H1 (cell line): ENCODE measurements at regions not wholly inside any gene's neighbourhood (a gene's known extent, or its start where the extent isn't known, plus 50 kb on each side); places are given as distances from the start of the nearest gene placed in this dataset.
A peak's percentile ranks its signal among the peaks of the same experiment; 100 is the strongest.

ENCODE experiments used
- CTCF ChIA-PET: fragments of 300-600 bp; sonication (Branson Sonifier 250); formaldehyde crosslinking; loops from one replicate; lab custom pipeline; 2021; ENCODE audit not compliant: partially characterized antibody; lab: Charles Lee
- POLR2A ChIA-PET: fragments of 300-600 bp; sonication (Branson Sonifier 250); formaldehyde crosslinking; loops from one replicate; lab custom pipeline; 2021; ENCODE audit warnings: inconsistent platforms; ENCODE audit not compliant: partially characterized antibody; lab: Charles Lee
- DNase-seq, 2 experiments: peaks; one replicate each; pipeline versions ENCODE4 v3.0.0 to v3.0.0-alpha.2; 2010 to 2022; ENCODE audit warnings: low spot score in 2 of 2, low read depth in 1 of 2, mixed read lengths in 1 of 2
- FAIRE-seq: peaks from 2 replicates; lab custom pipeline; 2011; peaks lifted over from hg19 to GRCh38; lab: Jason Lieb, UNC
- H2AFZ ChIP-seq: 2 replicates; pipeline ENCODE4 v1.8.1; 2012; ENCODE audit warnings: low read length, inconsistent platforms
- H2AK5ac ChIP-seq: 2 replicates; pipeline ENCODE4 v1.6.1; 2013; ENCODE audit warnings: low read depth, low read length
- H2BK120ac ChIP-seq: replicated peaks from 2 replicates; pipeline ENCODE3; 2013; ENCODE audit warnings: low read depth, low read length, inconsistent platforms
- H2BK12ac ChIP-seq: 2 replicates; pipeline ENCODE4 v1.6.1; 2013; ENCODE audit warnings: low read depth, low read length
- H2BK15ac ChIP-seq: 2 replicates; pipeline ENCODE4 v1.6.1; 2013; ENCODE audit warnings: low read length
- H2BK20ac ChIP-seq: 2 replicates; pipeline ENCODE4 v1.6.1; 2013; ENCODE audit warnings: low read length
- H2BK5ac ChIP-seq: 2 replicates; pipeline ENCODE4 v1.6.1; 2013; ENCODE audit warnings: low read depth, low read length
- H3K14ac ChIP-seq: 2 replicates; pipeline ENCODE4 v1.6.1; 2013; ENCODE audit warnings: inconsistent platforms; ENCODE audit not compliant: insufficient read length
- H3K18ac ChIP-seq: 2 replicates; pipeline ENCODE4 v1.6.1; 2013; ENCODE audit warnings: low read length; ENCODE audit errors: extremely low read depth
- H3K23ac ChIP-seq: 2 replicates; pipeline ENCODE4 v1.6.1; 2013; ENCODE audit warnings: inconsistent platforms; ENCODE audit not compliant: insufficient read length
- H3K23me2 ChIP-seq: 2 replicates; pipeline ENCODE4 v1.6.1; 2013; ENCODE audit warnings: low read depth, low read length
- H3K27ac ChIP-seq: 2 replicates; pipeline ENCODE4 v1.6.1; 2011; ENCODE audit warnings: low read depth, low read length, inconsistent platforms
- H3K27me3 ChIP-seq, 4 experiments: replicated peaks in 1 of 4; 1 replicate in 1 of 4; 2 replicates in 3 of 4; pipeline versions ENCODE4 v1.6.1 to v1.8.1; 2011 to 2013; ENCODE audit warnings: low read length in 3 of 4, mild to moderate bottlenecking in 3 of 4, inconsistent platforms in 2 of 4, mixed read lengths in 2 of 4, moderate library complexity in 1 of 4; ENCODE audit not compliant: control insufficient read depth in 3 of 4, insufficient read depth in 3 of 4; ENCODE audit errors: extremely low read depth in 1 of 4
- H3K36me3 ChIP-seq, 4 experiments: 2 replicates each; pipeline versions ENCODE4 v1.6.1 to v1.8.1; 2011 to 2013; ENCODE audit warnings: mild to moderate bottlenecking in 4 of 4, low read length in 3 of 4, moderate library complexity in 2 of 4, control low read depth in 1 of 4, inconsistent platforms in 1 of 4; ENCODE audit not compliant: insufficient read depth in 4 of 4, control insufficient read depth in 2 of 4
- H3K4ac ChIP-seq: replicated peaks from 2 replicates; pipeline ENCODE3; 2013; ENCODE audit warnings: low read length, low read depth, mixed read lengths, inconsistent platforms; ENCODE audit not compliant: insufficient read length
- H3K4me1 ChIP-seq, 4 experiments: replicated peaks in 1 of 4; 1 replicate in 1 of 4; 2 replicates in 3 of 4; pipeline versions ENCODE4 v1.6.1 to v1.8.1; 2011 to 2013; ENCODE audit warnings: low read length in 3 of 4, inconsistent platforms in 2 of 4, mixed read lengths in 1 of 4; ENCODE audit not compliant: insufficient read depth in 4 of 4, control insufficient read depth in 3 of 4
- H3K4me2 ChIP-seq, 2 experiments: 2 replicates each; pipeline versions ENCODE4 v1.6.1 to v1.8.1; 2011 to 2013; ENCODE audit warnings: low read depth in 2 of 2, low read length in 2 of 2, control low read depth in 1 of 2, inconsistent platforms in 1 of 2, mild to moderate bottlenecking in 1 of 2; ENCODE audit not compliant: insufficient read depth in 1 of 2
- H3K4me3 ChIP-seq, 4 experiments: fragments of 200-600, 300-600 bp in 1 of 4; sonication (generic), shearing (Covaris generic), sonication (Bioruptor Twin) in 1 of 4; 2 replicates each; pipeline versions ENCODE4 v1.5.1 to v1.8.1; 2011 to 2016; ENCODE audit warnings: low read length in 4 of 4, low read depth in 3 of 4, control low read depth in 2 of 4, inconsistent platforms in 2 of 4, mild to moderate bottlenecking in 2 of 4, mixed read lengths in 1 of 4, moderate library complexity in 1 of 4; ENCODE audit not compliant: insufficient read depth in 2 of 4; ENCODE audit errors: extremely low read depth in 1 of 4
- H3K56ac ChIP-seq: replicated peaks from 2 replicates; pipeline ENCODE3; 2013; ENCODE audit warnings: low read depth, mild to moderate bottlenecking, mixed read lengths, low read length, inconsistent platforms; ENCODE audit not compliant: insufficient read length
- H3K79me1 ChIP-seq: 2 replicates; pipeline ENCODE4 v1.6.1; 2013; ENCODE audit warnings: low read depth, low read length, control low read depth
- H3K79me2 ChIP-seq, 2 experiments: 2 replicates each; pipeline versions ENCODE4 v1.6.1 to v1.8.1; 2012 to 2013; ENCODE audit warnings: low read length in 2 of 2, mild to moderate bottlenecking in 2 of 2, inconsistent platforms in 1 of 2; ENCODE audit not compliant: insufficient read depth in 2 of 2, control insufficient read depth in 1 of 2
- H3K9ac ChIP-seq, 4 experiments: replicated peaks in 1 of 4; 1 replicate in 1 of 4; 2 replicates in 3 of 4; pipeline versions ENCODE4 v1.6.1 to v1.8.1; 2011 to 2013; ENCODE audit warnings: low read depth in 3 of 4, low read length in 3 of 4, control low read depth in 2 of 4, mild to moderate bottlenecking in 2 of 4, moderate library complexity in 2 of 4, inconsistent platforms in 1 of 4; ENCODE audit errors: extremely low read depth in 1 of 4
- H3K9me3 ChIP-seq, 2 experiments: 2 replicates each; pipeline versions ENCODE4 v1.6.1 to v1.8.1; 2012 to 2013; ENCODE audit warnings: mild to moderate bottlenecking in 2 of 2, moderate library complexity in 2 of 2, control low read depth in 1 of 2, inconsistent platforms in 1 of 2, low read depth in 1 of 2, low read length in 1 of 2, mixed read lengths in 1 of 2; ENCODE audit not compliant: insufficient read depth in 2 of 2
- H4K20me1 ChIP-seq, 2 experiments: replicated peaks in 1 of 2; 2 replicates each; pipeline versions ENCODE3 to v1.8.1; 2011 to 2013; ENCODE audit warnings: inconsistent platforms in 2 of 2, low read length in 2 of 2, mild to moderate bottlenecking in 1 of 2; ENCODE audit not compliant: insufficient read depth in 2 of 2, control insufficient read depth in 1 of 2
- H4K5ac ChIP-seq: 2 replicates; pipeline ENCODE4 v1.6.1; 2013; ENCODE audit warnings: low read length, low read depth, mixed read lengths, inconsistent platforms; ENCODE audit not compliant: insufficient read length
- H4K8ac ChIP-seq: 2 replicates; pipeline ENCODE4 v1.8.0; 2013; ENCODE audit warnings: mild to moderate bottlenecking, moderate library complexity, low read length, inconsistent platforms; ENCODE audit not compliant: insufficient read depth; ENCODE audit errors: extremely low read depth
- H4K91ac ChIP-seq: replicated peaks from 2 replicates; pipeline ENCODE3; 2013; ENCODE audit warnings: low read length, mixed read lengths, inconsistent platforms; ENCODE audit not compliant: insufficient read length
- HDAC2 ChIP-seq, 2 experiments: fragments of 300-600 bp in 1 of 2; sonication (generic) in 1 of 2; IDR thresholded peaks; 2 replicates each; pipeline ENCODE4 v1.6.1; 2011 to 2012; ENCODE audit warnings: low read depth in 2 of 2, low read length in 2 of 2, mild to moderate bottlenecking in 2 of 2, moderate library complexity in 2 of 2, borderline replicate concordance in 1 of 2, inconsistent platforms in 1 of 2
- JUN ChIP-seq: IDR thresholded peaks from 2 replicates; pipeline ENCODE4 v1.6.1; 2011; ENCODE audit warnings: low read depth, mild to moderate bottlenecking, improper control_type of control experiment, low read length
- WGBS, 2 experiments: shearing (Covaris generic) in 1 of 2; methylation state at CpG; one replicate each; pipeline versions ENCODE4 v1.1.6 to v1.1.7; 2013 to 2015; ENCODE audit warnings: low lambda C conversion rate in 2 of 2, mixed read lengths in 2 of 2, inconsistent platforms in 1 of 2, low coverage in 1 of 2, missing lambda C conversion rate in 1 of 2; ENCODE audit not compliant: insufficient replicate concordance in 2 of 2, insufficient coverage in 1 of 2, insufficient read length in 1 of 2; ENCODE audit errors: extremely low coverage in 1 of 2, missing lambda C conversion rate in 1 of 2; 5-methylcytosine and 5-hydroxymethylcytosine counted together
- TF ChIP-seq, protein P1 (sequence below): IDR thresholded peaks from 2 replicates; pipeline ENCODE4 v1.6.1; 2011; ENCODE audit warnings: low read depth, mild to moderate bottlenecking, low read length; ENCODE audit not compliant: insufficient read depth

DNA sequence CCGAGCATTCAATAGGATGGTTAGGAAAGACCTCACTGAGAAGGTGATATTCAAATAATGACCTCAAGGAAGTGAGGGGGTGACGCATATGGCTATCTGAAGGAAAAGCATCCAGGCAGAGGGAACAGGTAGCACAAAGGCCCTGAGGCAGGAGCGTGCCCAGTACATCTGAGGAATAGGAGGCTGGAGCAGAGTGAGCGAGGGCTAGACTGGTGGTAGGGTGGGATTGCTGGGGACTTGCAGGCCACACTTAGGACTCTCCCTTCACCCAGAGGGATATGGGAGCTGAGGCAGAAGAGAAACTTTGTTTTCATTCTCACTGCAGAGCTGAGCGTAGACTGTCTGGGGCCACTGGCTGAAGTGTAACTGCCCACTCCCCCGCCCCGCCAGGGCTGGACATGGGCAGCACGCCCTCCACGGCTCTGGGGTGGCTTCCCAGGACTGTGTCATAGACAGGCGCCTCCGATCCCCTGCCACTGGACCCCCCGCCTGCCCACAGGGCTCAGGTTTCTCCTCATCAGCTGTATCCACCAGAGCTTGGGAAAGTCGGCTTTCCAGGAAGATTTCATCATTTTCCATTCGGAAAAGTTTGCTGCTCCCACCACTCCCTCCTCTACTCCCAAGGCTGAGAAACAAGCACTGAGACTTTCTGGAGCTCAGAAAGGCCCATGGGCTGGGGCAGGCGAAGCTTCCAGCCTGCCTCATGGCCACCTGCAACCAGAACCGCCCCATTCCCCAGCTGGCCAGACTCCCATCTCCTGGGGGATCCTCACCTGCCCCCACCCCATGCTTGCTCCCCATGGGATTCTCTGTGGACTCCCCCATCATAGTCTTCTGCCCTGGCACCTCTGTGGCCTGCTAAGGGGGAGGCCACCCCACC, 142.6 kb downstream of the MRPL14 start:
- no peaks in the 10 kb centered on the region for H3K79me1 ChIP-seq
- H3K27me3 ChIP-seq = no peaks in the 10 kb centered on the region
- 0 out of 2 replicates have a peak overlapping the region, but pooled peaks have one; percentile 61 for H2BK20ac ChIP-seq
- no peak overlapping the region for H4K5ac ChIP-seq
- no peaks in the 10 kb centered on the region for H3K79me2 ChIP-seq
- FAIRE-seq (no peak), DNase-seq (no peak)
- no peak overlapping the region for H3K4me3 ChIP-seq
- no peak overlapping the region for H4K91ac ChIP-seq
- H3K14ac ChIP-seq = no peak overlapping the region
- ChIA-PET CTCF (interaction anchor here (1.0 to 3.3 kb wide), 5 partner anchors 17 to 317 kb away, joined by 3 to 12 read pairs (median 4); no protein-coding TSS in a partner anchor), POLR2A (interaction anchor here (0.8 to 1.1 kb wide), 3 partner anchors 10 to 354 kb away, joined by 3 to 4 read pairs (median 3); no protein-coding TSS in a partner anchor)
- WGBS, 2 experiments = 84% methylated on average over 14 of the region's 16 CpGs; no CpG with 5 or more reads in 1 of the 2 experiments
- no peak overlapping the region for H3K4me2 ChIP-seq
- no peak overlapping the region for H3K23ac ChIP-seq
- no peak overlapping the region for H3K56ac ChIP-seq
- H2AFZ ChIP-seq = no peak overlapping the region
- peak overlapping the region; percentile 96 for H2BK15ac ChIP-seq
- no peaks in the 10 kb centered on the region for H3K23me2 ChIP-seq
- H4K20me1 ChIP-seq = no peaks in the 10 kb centered on the region
- H2BK5ac ChIP-seq = no peak overlapping the region
- no peak overlapping the region for H2AK5ac ChIP-seq
- H3K4me1 ChIP-seq = peaks cover 0 to 4% (median 2%) of the 10 kb centered on the region in 4 experiments; a peak in 2 of 7 replicates
- H4K8ac ChIP-seq = no peak overlapping the region
- TF ChIP-seq HDAC2 (IDR thresholded peaks at IDR 0.05; ENCODE audit: borderline replicate concordance in 1 of 2, low read depth in 2 of 2, low read length in 2 of 2) (no peak), JUN (no peak)
- TF ChIP-seq, protein P1, sequence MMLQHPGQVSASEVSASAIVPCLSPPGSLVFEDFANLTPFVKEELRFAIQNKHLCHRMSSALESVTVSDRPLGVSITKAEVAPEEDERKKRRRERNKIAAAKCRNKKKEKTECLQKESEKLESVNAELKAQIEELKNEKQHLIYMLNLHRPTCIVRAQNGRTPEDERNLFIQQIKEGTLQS = no peak
- no peak overlapping the region for H3K9ac ChIP-seq
- peak overlapping the region; percentile 80; the same call in 1 of the 2 replicates for H2BK12ac ChIP-seq
- peak overlapping the region; percentile 13; the same call in 1 of the 2 replicates for H3K18ac ChIP-seq
- H2BK120ac ChIP-seq = no peak overlapping the region
- H3K36me3 ChIP-seq = no peaks in the 10 kb centered on the region
- no peak overlapping the region for H3K4ac ChIP-seq
- H3K9me3 ChIP-seq = no peaks in the 10 kb centered on the region
- H3K27ac ChIP-seq = no peak overlapping the region
